GM12878 (cell line): ENCODE measurements at regions not wholly inside any gene's neighbourhood (a gene's known extent, or its start where the extent isn't known, plus 50 kb on each side); places are given as distances from the start of the nearest gene placed in this dataset.

Experiments
- CTCF ChIP-seq, 3 experiments: IDR thresholded peaks in 2 of 3; conservative IDR thresholded peaks in 1 of 3; 2 replicates each; pipeline ENCODE4 v1.5.1; 2011; ENCODE audit warnings: low read depth in 3 of 3, low read length in 3 of 3, mild to moderate bottlenecking in 3 of 3, control low read depth in 2 of 3, moderate library complexity in 2 of 3, inconsistent platforms in 1 of 3, mixed read lengths in 1 of 3; ENCODE audit not compliant: control insufficient read depth in 2 of 3, insufficient read depth in 1 of 3; ENCODE audit errors: extremely low read depth in 1 of 3
- EZH2 ChIP-seq: IDR thresholded peaks from 2 replicates; pipeline ENCODE4 v1.6.1; 2012; ENCODE audit warnings: low read depth, mild to moderate bottlenecking, control low read depth, inconsistent platforms, low read length, borderline replicate concordance; ENCODE audit not compliant: control insufficient read depth
- HDAC2 ChIP-seq: fragments of 200-600 bp; sonication (generic); IDR thresholded peaks from 2 replicates; pipeline ENCODE4 v1.6.1; 2017

- no peak for TF ChIP-seq CTCF (IDR thresholded peaks at IDR 0.05 in 2 of 3, conservative IDR thresholded peaks at IDR 0.05 in 1 of 3; ENCODE audit: control insufficient read depth in 2 of 3, extremely low read depth in 1 of 3, insufficient read depth in 1 of 3, low read depth in 3 of 3, low read length in 3 of 3)
- no peak for TF ChIP-seq EZH2
- no peak for TF ChIP-seq HDAC2
Observed at GRCh38 chr7:16347066-16347826, 74.1 kb downstream of the CRPPA start.
